Mesothelial cell of epicardium (in vitro differentiated cells): ENCODE measurements at regions not wholly inside any gene's neighbourhood (a gene's known extent, or its start where the extent isn't known, plus 50 kb on each side); places are given as distances from the start of the nearest gene placed in this dataset.

Experiments used
- DNase-seq, 2 experiments: peaks; one replicate each; pipeline ENCODE4 v3.0.0; 2021; ENCODE audit warnings: low spot score in 2 of 2; ENCODE audit not compliant: unreplicated experiment in 2 of 2
- H3K27ac Mint-ChIP-seq: 2 replicates; pipeline ENCODE4 v1.8.0; 2021; ENCODE audit warnings: mixed read lengths
- H3K27me3 Mint-ChIP-seq: 2 replicates; pipeline ENCODE4 v1.8.0; 2021; ENCODE audit warnings: low read depth, mixed read lengths
- H3K36me3 Mint-ChIP-seq: 2 replicates; pipeline ENCODE4 v1.8.0; 2021; ENCODE audit warnings: mixed read lengths
- H3K4me1 Mint-ChIP-seq: 2 replicates; pipeline ENCODE4 v1.8.0; 2021; ENCODE audit warnings: mixed read lengths
- H3K4me3 Mint-ChIP-seq: 2 replicates; pipeline ENCODE4 v1.8.0; 2021; ENCODE audit warnings: mild to moderate bottlenecking, moderate library complexity, mixed read lengths
- H3K9me3 Mint-ChIP-seq: 2 replicates; pipeline ENCODE4 v1.8.0; 2021; ENCODE audit warnings: mixed read lengths
- TF ChIP-seq, protein P1 (sequence below): fragments of 200-600 bp; sonication (generic); IDR thresholded peaks from one replicate; pipeline ENCODE4 v1.5.0; 2021; ENCODE audit warnings: antibody characterized with exemption; ENCODE audit not compliant: unreplicated experiment

- no peak for DNase-seq
- H3K4me1 Mint-ChIP-seq = no peaks in the 10 kb centered on the region
- TF ChIP-seq, protein P1, sequence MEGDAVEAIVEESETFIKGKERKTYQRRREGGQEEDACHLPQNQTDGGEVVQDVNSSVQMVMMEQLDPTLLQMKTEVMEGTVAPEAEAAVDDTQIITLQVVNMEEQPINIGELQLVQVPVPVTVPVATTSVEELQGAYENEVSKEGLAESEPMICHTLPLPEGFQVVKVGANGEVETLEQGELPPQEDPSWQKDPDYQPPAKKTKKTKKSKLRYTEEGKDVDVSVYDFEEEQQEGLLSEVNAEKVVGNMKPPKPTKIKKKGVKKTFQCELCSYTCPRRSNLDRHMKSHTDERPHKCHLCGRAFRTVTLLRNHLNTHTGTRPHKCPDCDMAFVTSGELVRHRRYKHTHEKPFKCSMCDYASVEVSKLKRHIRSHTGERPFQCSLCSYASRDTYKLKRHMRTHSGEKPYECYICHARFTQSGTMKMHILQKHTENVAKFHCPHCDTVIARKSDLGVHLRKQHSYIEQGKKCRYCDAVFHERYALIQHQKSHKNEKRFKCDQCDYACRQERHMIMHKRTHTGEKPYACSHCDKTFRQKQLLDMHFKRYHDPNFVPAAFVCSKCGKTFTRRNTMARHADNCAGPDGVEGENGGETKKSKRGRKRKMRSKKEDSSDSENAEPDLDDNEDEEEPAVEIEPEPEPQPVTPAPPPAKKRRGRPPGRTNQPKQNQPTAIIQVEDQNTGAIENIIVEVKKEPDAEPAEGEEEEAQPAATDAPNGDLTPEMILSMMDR = no peak
- H3K9me3 Mint-ChIP-seq = peaks cover 4% of the 10 kb centered on the region
- no peaks in the 10 kb centered on the region for H3K36me3 Mint-ChIP-seq
- no peak overlapping the region for H3K27ac Mint-ChIP-seq
- H3K27me3 Mint-ChIP-seq = peaks cover 29% of the 10 kb centered on the region
- no peak overlapping the region for H3K4me3 Mint-ChIP-seq
Observed at GRCh38 chr20:52291109-52291508, 99.5 kb upstream of the ZFP64 start.

DNA sequence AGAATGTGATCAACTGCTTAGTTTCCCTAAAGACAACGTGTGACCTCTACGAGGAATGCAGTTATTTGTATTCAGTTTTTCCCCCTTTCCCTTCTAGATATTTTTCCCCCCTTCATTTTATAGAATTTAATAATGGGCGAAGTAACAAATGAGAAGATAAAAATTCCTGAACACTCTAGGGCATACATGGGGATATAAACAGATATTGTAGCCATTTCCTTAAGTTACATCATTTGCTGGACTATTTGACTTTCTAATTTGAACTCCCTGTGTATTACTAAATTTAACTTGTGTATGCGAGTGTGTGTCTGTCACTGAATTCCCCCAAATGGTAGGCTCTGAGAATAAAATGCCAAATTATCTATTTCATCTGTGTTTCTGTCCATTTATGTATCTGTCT lies 99.0 kb upstream of the ZFP64 start:
- Mint-ChIP-seq H3K4me1 (no peaks in the 10 kb centered on the region), H3K27me3 (peaks cover 31% of the 10 kb centered on the region), H3K36me3 (no peaks in the 10 kb centered on the region), H3K4me3 (no peak overlapping the region), H3K9me3 (peaks cover 4% of the 10 kb centered on the region), H3K27ac (no peak overlapping the region)
- TF ChIP-seq, protein P1 = no peak
- DNase-seq = no peak

DNA sequence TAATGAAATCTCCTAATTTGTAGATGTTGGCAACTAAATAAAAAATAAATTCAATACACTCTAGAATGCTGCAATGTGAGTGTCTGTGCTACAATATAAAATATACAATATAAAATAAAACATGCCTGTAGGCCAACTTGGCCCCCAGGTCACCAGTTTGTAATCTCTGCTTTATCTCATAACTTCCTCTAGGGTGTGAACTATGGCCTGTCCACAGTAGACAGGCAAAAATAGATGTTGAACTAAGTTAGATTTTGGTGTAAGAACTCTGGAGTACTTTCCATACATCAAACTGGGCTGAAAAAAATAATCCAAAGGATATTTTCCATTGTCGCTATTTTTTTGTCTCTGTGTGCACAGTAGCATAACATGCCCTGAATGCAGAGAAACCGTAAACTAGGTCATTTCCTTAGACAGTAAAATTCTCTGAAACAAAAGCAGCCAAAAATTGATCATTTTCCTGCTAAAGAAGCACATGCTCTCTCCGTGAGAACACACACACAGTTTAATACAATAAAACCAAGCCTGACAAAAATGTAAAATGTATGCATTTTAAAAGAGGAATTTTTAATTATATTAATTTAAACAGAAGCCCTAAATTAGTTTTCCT lies 98.5 kb upstream of the ZFP64 start:
- Mint-ChIP-seq H3K4me1 (no peaks in the 10 kb centered on the region), H3K4me3 (no peak overlapping the region), H3K36me3 (no peaks in the 10 kb centered on the region), H3K27ac (no peak overlapping the region), H3K27me3 (peaks cover 36% of the 10 kb centered on the region), H3K9me3 (peaks cover 4% of the 10 kb centered on the region)
- DNase-seq = no peak
- TF ChIP-seq, protein P1 = no peak

DNA sequence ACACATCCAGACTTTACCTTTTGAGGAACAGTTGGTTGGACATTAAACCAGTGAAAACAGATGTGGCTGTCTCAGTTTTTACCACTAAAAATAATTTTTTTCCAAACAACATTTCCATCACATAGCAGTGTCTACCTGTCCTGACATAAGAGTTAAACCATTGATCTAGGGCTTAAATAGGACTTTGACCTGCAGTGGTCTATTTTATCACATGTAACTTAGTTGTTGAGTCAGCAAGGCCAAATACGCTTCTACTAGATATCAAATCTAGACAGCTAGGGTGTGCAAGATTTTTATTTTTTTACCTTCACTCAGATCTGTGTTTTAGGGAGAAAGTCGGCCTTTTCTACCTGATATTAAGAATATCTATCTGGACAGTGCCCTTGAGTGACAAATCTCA lies 88.8 kb upstream of the ZFP64 start:
- Mint-ChIP-seq H3K27ac (no peak overlapping the region), H3K9me3 (peaks cover 8% of the 10 kb centered on the region), H3K4me1 (peaks cover 14% of the 10 kb centered on the region), H3K27me3 (peaks cover 41% of the 10 kb centered on the region), H3K4me3 (no peak overlapping the region), H3K36me3 (no peaks in the 10 kb centered on the region)
- TF ChIP-seq, protein P1 = no peak
- no peak for DNase-seq

DNA sequence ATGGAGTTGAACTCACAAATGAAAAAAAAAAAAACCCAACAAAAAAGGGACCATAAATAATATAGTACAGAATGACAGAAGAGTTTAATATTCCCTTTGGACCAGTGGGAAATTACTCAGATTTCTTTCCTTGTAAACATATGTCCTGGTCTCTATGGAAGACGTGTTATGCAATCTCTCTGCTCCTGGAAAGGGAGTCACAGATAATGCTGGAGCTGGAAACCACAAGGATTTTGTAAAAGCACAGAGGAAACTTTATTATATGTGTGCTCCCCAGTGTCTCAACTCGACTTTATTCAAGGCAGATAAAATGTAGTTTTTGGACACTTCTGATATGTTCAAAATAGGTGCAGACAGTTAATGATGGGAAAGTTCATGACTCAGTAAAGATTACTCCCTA lies 88.1 kb upstream of the ZFP64 start:
- DNase-seq = no peak
- H3K4me3 Mint-ChIP-seq = no peak overlapping the region
- no peaks in the 10 kb centered on the region for H3K36me3 Mint-ChIP-seq
- TF ChIP-seq, protein P1 = no peak
- H3K27me3 Mint-ChIP-seq = peaks cover 34% of the 10 kb centered on the region
- peaks cover 8% of the 10 kb centered on the region for H3K9me3 Mint-ChIP-seq
- peaks cover 21% of the 10 kb centered on the region for H3K4me1 Mint-ChIP-seq
- H3K27ac Mint-ChIP-seq = no peak overlapping the region
